ENCODE measurements at regions not wholly inside any gene's neighbourhood (a gene's known extent, or its start where the extent isn't known, plus 50 kb on each side); places are given as distances from the start of the nearest gene placed in this dataset.

- TF ChIP-seq FOXA1 (IDR thresholded peaks at IDR 0.05): no peak
- no peak for TF ChIP-seq ARNT (IDR thresholded peaks at IDR 0.05)
- TF ChIP-seq BHLHE40 (IDR thresholded peaks at IDR 0.05; ENCODE audit: borderline replicate concordance): no peak
- TF ChIP-seq FOXK2 (IDR thresholded peaks at IDR 0.05): no peak
- TF ChIP-seq CTBP1 (IDR thresholded peaks at IDR 0.05; ENCODE audit: borderline replicate concordance): no peak
- no peak for TF ChIP-seq SP1 (IDR thresholded peaks at IDR 0.05)
- TF ChIP-seq, protein P1, sequence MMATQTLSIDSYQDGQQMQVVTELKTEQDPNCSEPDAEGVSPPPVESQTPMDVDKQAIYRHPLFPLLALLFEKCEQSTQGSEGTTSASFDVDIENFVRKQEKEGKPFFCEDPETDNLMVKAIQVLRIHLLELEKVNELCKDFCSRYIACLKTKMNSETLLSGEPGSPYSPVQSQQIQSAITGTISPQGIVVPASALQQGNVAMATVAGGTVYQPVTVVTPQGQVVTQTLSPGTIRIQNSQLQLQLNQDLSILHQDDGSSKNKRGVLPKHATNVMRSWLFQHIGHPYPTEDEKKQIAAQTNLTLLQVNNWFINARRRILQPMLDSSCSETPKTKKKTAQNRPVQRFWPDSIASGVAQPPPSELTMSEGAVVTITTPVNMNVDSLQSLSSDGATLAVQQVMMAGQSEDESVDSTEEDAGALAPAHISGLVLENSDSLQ (IDR thresholded peaks at IDR 0.05): no peak
- TF ChIP-seq FOXM1 (IDR thresholded peaks at IDR 0.05; ENCODE audit: borderline replicate concordance): no peak
- no peak for TF ChIP-seq ZNF384 (IDR thresholded peaks at IDR 0.05)
- TF ChIP-seq L3MBTL2 (conservative IDR thresholded peaks at IDR 0.05): no peak
- no peak for TF ChIP-seq HDGF (IDR thresholded peaks at IDR 0.05; ENCODE audit: borderline replicate concordance)
Measured at GRCh38 chr3:23726811-23727548, 78.8 kb upstream of the UBE2E1 start.
